Panc1 (cell line): ENCODE measurements at regions not wholly inside any gene's neighbourhood (a gene's known extent, or its start where the extent isn't known, plus 50 kb on each side); places are given as distances from the start of the nearest gene placed in this dataset.

Experiments used
- ATAC-seq: fragments of 200-7000 bp; cut with Tn5 transposase; 2 replicates; pipeline ENCODE4 v1.9.1; 2020; ENCODE audit warnings: mild to moderate bottlenecking, moderate library complexity
- BruUV-seq: library from RNA; stranded (reverse); fragments of 400-500 nt; replicated peaks from 2 replicates; lab custom pipeline; 2021; lab: Mats Ljungman, UMichigan
- CTCF ChIA-PET: fragments of 300-600 bp; sonication (Branson Sonifier 250); formaldehyde crosslinking; loops from one replicate; lab custom pipeline; 2022; ENCODE audit warnings: antibody characterized with exemption; lab: Charles Lee
- POLR2A ChIA-PET: fragments of 300-600 bp; sonication (Branson Sonifier 250); formaldehyde crosslinking; loops from one replicate; lab custom pipeline; 2022; ENCODE audit warnings: antibody characterized with exemption; lab: Charles Lee
- DNase-seq: peaks from one replicate; pipeline ENCODE4 v3.0.0-alpha.2; 2010; ENCODE audit warnings: low read depth, low spot score
- H3K27ac ChIP-seq: 2 replicates; pipeline ENCODE4 v1.5.1; 2011; ENCODE audit warnings: mild to moderate bottlenecking, low read length, inconsistent platforms
- H3K27me3 ChIP-seq: fragments of 200-500 bp; sonication (Bioruptor generic); 2 replicates; pipeline ENCODE4 v1.6.0; 2014; ENCODE audit warnings: low read length, inconsistent platforms; ENCODE audit not compliant: control insufficient read depth, insufficient read depth
- H3K36me3 ChIP-seq: fragments of 200-500 bp; sonication (Bioruptor generic); 2 replicates; pipeline ENCODE4 v1.5.1; 2014; ENCODE audit warnings: inconsistent platforms, mild to moderate bottlenecking, low read length, moderate library complexity; ENCODE audit not compliant: control insufficient read depth, insufficient read depth
- H3K4me1 ChIP-seq: 2 replicates; pipeline ENCODE4 v1.5.1; 2011; ENCODE audit warnings: inconsistent platforms, mild to moderate bottlenecking, low read length, moderate library complexity; ENCODE audit not compliant: control insufficient read depth, insufficient read depth
- H3K4me3 ChIP-seq, 2 experiments: 2 replicates each; pipeline ENCODE4 v1.5.1; 2011 to 2012; ENCODE audit warnings: low read depth in 2 of 2, low read length in 2 of 2, mild to moderate bottlenecking in 2 of 2, inconsistent platforms in 1 of 2, moderate library complexity in 1 of 2
- H3K9me3 ChIP-seq: fragments of 200-500 bp; sonication (Bioruptor generic); 2 replicates; pipeline ENCODE4 v1.5.1; 2014; ENCODE audit warnings: low read depth, mild to moderate bottlenecking, inconsistent platforms, low read length, moderate library complexity; ENCODE audit not compliant: control insufficient read depth, insufficient read depth
- CTCF ChIP-seq: fragments of 450-650 bp; IDR thresholded peaks from 2 replicates; pipeline ENCODE4 v1.5.1; 2017; ENCODE audit warnings: mild to moderate bottlenecking
- POLR2AphosphoS5 ChIP-seq: IDR thresholded peaks from 2 replicates; pipeline ENCODE4 v1.6.1; 2012; ENCODE audit warnings: mild to moderate bottlenecking, low read depth, low read length, moderate library complexity
- REST ChIP-seq, 2 experiments: IDR thresholded peaks; 2 replicates each; pipeline ENCODE4 v1.6.1; 2011 to 2012; ENCODE audit warnings: low read depth in 2 of 2, control low read depth in 1 of 2, low read length in 1 of 2, mild to moderate bottlenecking in 1 of 2, moderate library complexity in 1 of 2; ENCODE audit not compliant: insufficient read depth in 1 of 2
- SIN3A ChIP-seq: IDR thresholded peaks from 2 replicates; pipeline ENCODE4 v1.6.1; 2012; ENCODE audit warnings: low read depth, mild to moderate bottlenecking, low read length, moderate library complexity, borderline replicate concordance; ENCODE audit not compliant: insufficient read depth
- TCF7L2 ChIP-seq: IDR thresholded peaks from 2 replicates; pipeline ENCODE4 v1.6.1; 2011; ENCODE audit warnings: mild to moderate bottlenecking, low read depth, low read length, inconsistent platforms
- in situ Hi-C: cut with HindIII; loops from 2 replicates; pipeline ENCODE4 v1.10.0; 2016; ENCODE audit warnings: low sequenced_read_pairs, low pct_unique_long_range_greater_than_20kb
- intact Hi-C: fragments of 100-400 bp; cut with micrococcal nuclease; formaldehyde crosslinking; loops from one replicate; pipeline ENCODE4 v1.10.0; 2022; ENCODE audit not compliant: unreplicated experiment

- Histone ChIP-seq H3K36me3 (no peaks in the 10 kb centered on the region), H3K4me3 (no peak overlapping the region), H3K27me3 (no peaks in the 10 kb centered on the region), H3K4me1 (no peaks in the 10 kb centered on the region), H3K27ac (no peak overlapping the region), H3K9me3 (no peaks in the 10 kb centered on the region)
- no peak for ATAC-seq
- BruUV-seq = no TSS peak
- POLR2A ChIA-PET = no interaction called here
- TF ChIP-seq REST (IDR thresholded peaks at IDR 0.05; ENCODE audit: insufficient read depth in 1 of 2, low read depth in 2 of 2, low read length in 1 of 2) (no peak), TCF7L2 (no peak), POLR2AphosphoS5 (no peak), SIN3A (no peak), CTCF (no peak)
- intact Hi-C loops = no loop called here
- in situ Hi-C loops = no loop called here
- no peak for DNase-seq
- CTCF ChIA-PET = no interaction called here
Measured at GRCh38 chr4:79833857-79834256, 239.2 kb downstream of the ANTXR2 start.

- in situ Hi-C loops = no loop called here
- no peaks in the 10 kb centered on the region for H3K36me3 ChIP-seq
- H3K27me3 ChIP-seq = no peaks in the 10 kb centered on the region
- TF ChIP-seq CTCF = no peak
- TF ChIP-seq SIN3A = no peak
- TF ChIP-seq REST (IDR thresholded peaks at IDR 0.05; ENCODE audit: insufficient read depth in 1 of 2, low read depth in 2 of 2, low read length in 1 of 2) = no peak
- no peak for TF ChIP-seq TCF7L2
- no peak for TF ChIP-seq POLR2AphosphoS5
- H3K9me3 ChIP-seq = no peaks in the 10 kb centered on the region
- no peak overlapping the region for H3K4me3 ChIP-seq
- ATAC-seq = no peak
- ChIA-PET CTCF (no interaction called here), POLR2A (no interaction called here)
- DNase-seq = no peak
- H3K27ac ChIP-seq = no peak overlapping the region
- no TSS peak for BruUV-seq
- intact Hi-C loops = no loop called here
- no peaks in the 10 kb centered on the region for H3K4me1 ChIP-seq
Measured at GRCh38 chr4:79831701-79832514, 241.1 kb downstream of the ANTXR2 start.
